ENCODE measurements at regions not wholly inside any gene's neighbourhood (a gene's known extent, or its start where the extent isn't known, plus 50 kb on each side); places are given as distances from the start of the nearest gene placed in this dataset.

GRCh38 chr18:61953161-61953560 lies 60.4 kb upstream of the RNF152 start:
- H3K4me3 ChIP-seq (ENCODE audit: low read depth, low read length): no peak overlapping the region
- ChIA-PET CTCF (no interaction called here), POLR2A (no interaction called here)
- H3K4me1 ChIP-seq (ENCODE audit: control insufficient read depth, insufficient read depth, low read length): 0 out of 2 replicates have a peak, but pooled peaks cover 2% of the 10 kb centered on the region
- no peaks in the 10 kb centered on the region for H3K9me3 ChIP-seq (ENCODE audit: control insufficient read depth, insufficient read depth, low read depth, low read length)
- TF ChIP-seq ZNF2 (tag by site-specific recombination; IDR thresholded peaks at IDR 0.05): no peak
- TF ChIP-seq ZNF324 (tag by site-specific recombination; IDR thresholded peaks at IDR 0.05): no peak
- no peak for TF ChIP-seq TCF7L2 (IDR thresholded peaks at IDR 0.05; ENCODE audit: borderline replicate concordance, low read depth, low read length)
- no peak for TF ChIP-seq ZNF654 (tag by site-specific recombination; IDR thresholded peaks at IDR 0.05; ENCODE audit: low read depth)
- TF ChIP-seq HOXC10 (CRISPR knock-in tag; IDR thresholded peaks at IDR 0.05): no peak
- TF ChIP-seq ZNF549 (tag by site-specific recombination; IDR thresholded peaks at IDR 0.05): no peak
- no peak for TF ChIP-seq ZNF391 (tag by site-specific recombination; IDR thresholded peaks at IDR 0.05; ENCODE audit: borderline replicate concordance, low read depth)
- no peak for TF ChIP-seq ZSCAN30 (tag by site-specific recombination; IDR thresholded peaks at IDR 0.05)
- no peak for TF ChIP-seq PRDM10 (tag by site-specific recombination; IDR thresholded peaks at IDR 0.05)
- TF ChIP-seq ZNF133 (tag by site-specific recombination; IDR thresholded peaks at IDR 0.05): no peak
- TF ChIP-seq ZNF544 (tag by site-specific recombination; IDR thresholded peaks at IDR 0.05): no peak
- no peak for TF ChIP-seq ZNF416 (tag by site-specific recombination; IDR thresholded peaks at IDR 0.05)
- TF ChIP-seq TRIM28 (IDR thresholded peaks at IDR 0.05; ENCODE audit: borderline replicate concordance, low read length): no peak
- TF ChIP-seq ZNF560 (tag by site-specific recombination; IDR thresholded peaks at IDR 0.05; ENCODE audit: borderline replicate concordance): no peak
- no peak for TF ChIP-seq ZFP41 (tag by site-specific recombination; IDR thresholded peaks at IDR 0.05; ENCODE audit: borderline replicate concordance)
- no peak for TF ChIP-seq ZNF513 (tag by site-specific recombination; IDR thresholded peaks at IDR 0.05)
- TF ChIP-seq SP3 (tag by site-specific recombination; IDR thresholded peaks at IDR 0.05): no peak
- no peak for TF ChIP-seq ZSCAN5A (tag by site-specific recombination; IDR thresholded peaks at IDR 0.05)
- no peak for TF ChIP-seq ZBTB20 (tag by site-specific recombination; IDR thresholded peaks at IDR 0.05)
- no peak for TF ChIP-seq CTCF (tag by site-specific recombination; IDR thresholded peaks at IDR 0.05)
- H3K36me3 ChIP-seq (ENCODE audit: control insufficient read depth in 2 of 2, insufficient read depth in 1 of 2, low read length in 2 of 2): no peaks in the 10 kb centered on the region
- no peak overlapping the region for H3K27ac ChIP-seq (ENCODE audit: extremely low read depth, low read depth, low read length)
